MM.1S (cell line): ENCODE measurements at regions not wholly inside any gene's neighbourhood (a gene's known extent, or its start where the extent isn't known, plus 50 kb on each side); places are given as distances from the start of the nearest gene placed in this dataset.
"Not testable (repeated sequence)": the region's sequence is repeated elsewhere in the genome, so short reads cannot be mapped to it uniquely, and the experiment has no call there.

Source experiments
- DNase-seq: peaks from one replicate; pipeline ENCODE4 v3.0.0-alpha.2; 2015
- H2AFZ ChIP-seq: fragments of 300-600 bp; sonication (generic); 2 replicates; pipeline ENCODE4 v1.6.0; 2016; ENCODE audit warnings: antibody characterized with exemption, low read length
- H3F3A ChIP-seq: fragments of 300-600 bp; sonication (generic); 2 replicates; pipeline ENCODE4 v1.6.1; 2016; ENCODE audit warnings: mild to moderate bottlenecking, antibody characterized with exemption, low read length, moderate library complexity, mixed read lengths; ENCODE audit not compliant: insufficient read depth
- H3K27ac ChIP-seq: fragments of 300-600 bp; sonication (generic); 2 replicates; pipeline ENCODE4 v1.5.1; 2016; ENCODE audit warnings: mild to moderate bottlenecking, low read length
- H3K27me3 ChIP-seq: fragments of 300-600 bp; sonication (generic); replicated peaks from 2 replicates; pipeline ENCODE4 v1.6.0; 2016; ENCODE audit warnings: low read length; ENCODE audit not compliant: insufficient read depth
- H3K36me3 ChIP-seq: fragments of 300-600 bp; sonication (generic); replicated peaks from 2 replicates; pipeline ENCODE4 v1.6.1; 2016; ENCODE audit warnings: mild to moderate bottlenecking, low read length, mixed read lengths; ENCODE audit not compliant: insufficient read depth
- H3K4me1 ChIP-seq: fragments of 300-600 bp; sonication (generic); 2 replicates; pipeline ENCODE4 v1.6.1; 2016; ENCODE audit warnings: low read length, mixed read lengths
- H3K4me2 ChIP-seq: fragments of 300-600 bp; sonication (generic); 2 replicates; pipeline ENCODE4 v1.6.0; 2016; ENCODE audit warnings: low read depth, low read length
- H3K4me3 ChIP-seq: fragments of 300-600 bp; sonication (generic); 2 replicates; pipeline ENCODE4 v1.5.1; 2016; ENCODE audit warnings: low read length, mixed read lengths
- H3K79me2 ChIP-seq: fragments of 300-600 bp; sonication (generic); 2 replicates; pipeline ENCODE4 v1.6.1; 2016; ENCODE audit warnings: mixed run types, low read length, mixed read lengths
- H3K9ac ChIP-seq: fragments of 300-600 bp; sonication (generic); 2 replicates; pipeline ENCODE4 v1.6.1; 2016; ENCODE audit warnings: low read length, mixed read lengths
- H3K9me2 ChIP-seq: fragments of 300-600 bp; sonication (generic); replicated peaks from 2 replicates; pipeline ENCODE4 v1.6.1; 2016; ENCODE audit warnings: mild to moderate bottlenecking, low read length, mixed read lengths; ENCODE audit not compliant: insufficient read depth
- H3K9me3 ChIP-seq: fragments of 300-600 bp; sonication (generic); replicated peaks from 2 replicates; pipeline ENCODE4 v1.6.1; 2016; ENCODE audit warnings: mild to moderate bottlenecking, low read length, mixed read lengths; ENCODE audit not compliant: insufficient read depth
- H4K20me1 ChIP-seq: fragments of 300-600 bp; sonication (generic); 2 replicates; pipeline ENCODE4 v1.6.1; 2016; ENCODE audit warnings: mild to moderate bottlenecking, low read length, moderate library complexity, mixed read lengths; ENCODE audit not compliant: insufficient read depth
- EZH2 ChIP-seq: fragments of 300-600 bp; sonication (generic); optimal IDR thresholded peaks from 2 replicates; pipeline ENCODE3; 2017; ENCODE audit warnings: low read depth, mild to moderate bottlenecking, antibody characterized with exemption, low read length, mixed read lengths
- EZH2phosphoT487 ChIP-seq: fragments of 300-600 bp; sonication (generic); IDR thresholded peaks from 2 replicates; pipeline ENCODE4 v1.6.1; 2018; ENCODE audit warnings: antibody characterized with exemption, low read length
- TF ChIP-seq, protein P1 (sequence below): fragments of 300-600 bp; sonication (generic); IDR thresholded peaks from 2 replicates; pipeline ENCODE4 v1.5.1; 2016; ENCODE audit warnings: antibody characterized with exemption, low read length, mixed read lengths

GRCh38 chrX:148120999-148121623 is 140.0 kb downstream of the FMR1NB start:
- H3K9me3 ChIP-seq, result no peaks in the 10 kb centered on the region
- no peak overlapping the region for H3K27ac ChIP-seq
- DNase-seq, result no peak
- no peak overlapping the region for H3K4me2 ChIP-seq
- H3K4me1 ChIP-seq, result no peaks in the 10 kb centered on the region
- no peaks in the 10 kb centered on the region for H3K27me3 ChIP-seq
- H4K20me1 ChIP-seq, result no peaks in the 10 kb centered on the region
- H3K9ac ChIP-seq, result no peak overlapping the region
- H3K79me2 ChIP-seq, result no peaks in the 10 kb centered on the region
- no peaks in the 10 kb centered on the region for H3F3A ChIP-seq
- no peak overlapping the region for H2AFZ ChIP-seq
- no peak overlapping the region for H3K4me3 ChIP-seq
- TF ChIP-seq, protein P1, sequence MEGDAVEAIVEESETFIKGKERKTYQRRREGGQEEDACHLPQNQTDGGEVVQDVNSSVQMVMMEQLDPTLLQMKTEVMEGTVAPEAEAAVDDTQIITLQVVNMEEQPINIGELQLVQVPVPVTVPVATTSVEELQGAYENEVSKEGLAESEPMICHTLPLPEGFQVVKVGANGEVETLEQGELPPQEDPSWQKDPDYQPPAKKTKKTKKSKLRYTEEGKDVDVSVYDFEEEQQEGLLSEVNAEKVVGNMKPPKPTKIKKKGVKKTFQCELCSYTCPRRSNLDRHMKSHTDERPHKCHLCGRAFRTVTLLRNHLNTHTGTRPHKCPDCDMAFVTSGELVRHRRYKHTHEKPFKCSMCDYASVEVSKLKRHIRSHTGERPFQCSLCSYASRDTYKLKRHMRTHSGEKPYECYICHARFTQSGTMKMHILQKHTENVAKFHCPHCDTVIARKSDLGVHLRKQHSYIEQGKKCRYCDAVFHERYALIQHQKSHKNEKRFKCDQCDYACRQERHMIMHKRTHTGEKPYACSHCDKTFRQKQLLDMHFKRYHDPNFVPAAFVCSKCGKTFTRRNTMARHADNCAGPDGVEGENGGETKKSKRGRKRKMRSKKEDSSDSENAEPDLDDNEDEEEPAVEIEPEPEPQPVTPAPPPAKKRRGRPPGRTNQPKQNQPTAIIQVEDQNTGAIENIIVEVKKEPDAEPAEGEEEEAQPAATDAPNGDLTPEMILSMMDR, result no peak
- no peak for TF ChIP-seq EZH2
- TF ChIP-seq EZH2phosphoT487, result no peak
- H3K9me2 ChIP-seq, result no peaks in the 10 kb centered on the region
- H3K36me3 ChIP-seq, result no peaks in the 10 kb centered on the region

DNA sequence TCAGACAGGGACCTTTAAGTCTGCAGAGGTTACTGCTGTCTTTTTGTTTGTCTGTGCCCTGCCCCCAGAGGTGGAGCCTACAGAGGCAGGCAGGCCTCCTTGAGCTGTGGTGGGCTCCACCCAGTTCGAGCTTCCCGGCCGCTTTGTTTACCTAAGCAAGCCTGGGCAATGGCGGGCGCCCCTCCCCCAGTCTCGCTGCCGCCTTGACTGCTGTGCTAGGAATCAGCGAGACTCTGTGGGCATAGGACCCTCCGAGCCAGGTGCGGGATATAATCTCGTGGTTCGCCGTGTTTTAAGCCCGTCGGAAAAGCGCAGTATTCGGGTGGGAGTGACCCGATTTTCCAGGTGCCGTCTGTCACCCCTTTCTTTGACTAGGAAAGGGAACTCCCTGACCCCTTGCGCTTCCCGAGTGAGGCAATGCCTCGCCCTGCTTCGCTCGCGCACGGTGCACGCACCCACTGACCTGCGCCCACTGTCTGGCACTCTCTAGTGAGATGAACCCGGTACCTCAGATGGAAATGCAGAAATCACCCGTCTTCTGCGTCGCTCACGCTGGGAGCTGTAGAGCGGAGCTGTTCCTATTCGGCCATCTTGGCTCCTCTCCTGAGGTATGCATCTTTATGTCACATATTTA is 147.9 kb downstream of the FMR1NB start:
- H3K4me3 ChIP-seq, H3K79me2 ChIP-seq, H3K9me3 ChIP-seq, H3K27me3 ChIP-seq, DNase-seq, H4K20me1 ChIP-seq, H3K36me3 ChIP-seq, H3F3A ChIP-seq, H2AFZ ChIP-seq, H3K4me2 ChIP-seq, H3K4me1 ChIP-seq, H3K9me2 ChIP-seq, H3K9ac ChIP-seq, H3K27ac ChIP-seq: not testable (repeated sequence)

DNA sequence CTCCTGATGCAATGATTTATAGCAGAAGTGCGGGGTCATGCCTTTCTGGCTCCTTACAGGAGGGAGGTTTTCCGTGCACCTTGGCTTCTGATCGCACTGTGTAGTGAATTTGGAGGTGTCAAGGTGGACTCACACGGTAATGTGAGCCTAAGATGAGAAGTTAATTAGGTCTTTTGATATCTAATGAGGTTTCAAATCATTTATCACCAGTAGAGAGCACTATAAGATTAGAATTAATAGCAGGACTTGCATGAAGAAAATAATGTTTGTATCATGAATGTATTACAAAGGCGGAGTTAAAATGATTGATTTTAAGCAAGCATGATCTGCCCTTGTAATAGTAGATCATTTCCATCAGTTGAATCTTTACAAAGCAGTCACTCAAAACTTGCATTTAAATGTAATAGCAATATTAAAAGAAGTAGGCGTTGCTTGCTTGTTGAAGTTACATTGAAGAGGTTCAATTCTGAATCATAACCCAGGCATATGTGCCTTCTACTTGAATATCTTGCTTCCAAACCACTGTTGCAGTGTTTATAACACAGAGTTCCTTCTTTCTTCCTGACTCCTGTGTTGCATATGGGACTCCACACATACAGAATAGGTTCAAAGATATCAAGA is 152.1 kb downstream of the FMR1NB start:
- Histone ChIP-seq H3F3A (no peaks in the 10 kb centered on the region), H3K9me2 (no peaks in the 10 kb centered on the region), H3K9ac (no peak overlapping the region), H3K27me3 (no peaks in the 10 kb centered on the region), H3K4me2 (no peak overlapping the region), H2AFZ (no peak overlapping the region), H3K4me3 (no peak overlapping the region), H3K27ac (no peak overlapping the region), H3K9me3 (no peaks in the 10 kb centered on the region), H3K4me1 (no peaks in the 10 kb centered on the region), H3K79me2 (no peaks in the 10 kb centered on the region), H3K36me3 (no peaks in the 10 kb centered on the region), H4K20me1 (no peaks in the 10 kb centered on the region)
- peak; percentile 29 for DNase-seq
- TF ChIP-seq EZH2, result no peak

- no peak for DNase-seq
- no peak overlapping the region for H2AFZ ChIP-seq
- H3K4me3 ChIP-seq, result no peak overlapping the region
- TF ChIP-seq EZH2phosphoT487, result no peak
- TF ChIP-seq EZH2, result no peak
- TF ChIP-seq, protein P1, result no peak
- no peaks in the 10 kb centered on the region for H3F3A ChIP-seq
- H3K9ac ChIP-seq, result no peak overlapping the region
- no peaks in the 10 kb centered on the region for H3K36me3 ChIP-seq
- H3K9me2 ChIP-seq, result no peaks in the 10 kb centered on the region
- no peaks in the 10 kb centered on the region for H3K27me3 ChIP-seq
- no peak overlapping the region for H3K27ac ChIP-seq
- no peaks in the 10 kb centered on the region for H3K4me1 ChIP-seq
- no peak overlapping the region for H3K4me2 ChIP-seq
- H3K9me3 ChIP-seq, result no peaks in the 10 kb centered on the region
- H3K79me2 ChIP-seq, result no peaks in the 10 kb centered on the region
- H4K20me1 ChIP-seq, result no peaks in the 10 kb centered on the region
Measured at GRCh38 chrX:148134578-148134977, 153.4 kb downstream of the FMR1NB start.
